ENCODE measurements at regions not wholly inside any gene's neighbourhood (a gene's known extent, or its start where the extent isn't known, plus 50 kb on each side); places are given as distances from the start of the nearest gene placed in this dataset.

DNA sequence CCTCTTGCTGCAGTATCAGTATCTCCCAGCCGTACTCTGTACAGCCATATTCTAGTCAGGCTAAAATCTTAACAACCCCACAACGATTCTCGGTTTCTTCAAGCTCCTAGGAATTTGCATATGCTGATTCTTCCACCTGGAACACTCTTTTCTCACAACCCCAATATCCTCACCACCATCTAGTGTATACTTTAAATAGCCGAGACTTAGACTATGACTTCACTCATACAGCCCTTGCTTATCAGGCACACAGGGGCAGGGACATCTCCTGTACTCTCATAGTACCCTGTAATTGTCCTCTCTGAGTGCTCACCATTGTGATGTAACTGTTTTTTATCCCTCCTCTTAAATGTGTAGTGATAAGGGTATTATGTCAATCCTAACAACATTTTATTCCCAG, 2126.4 kb upstream of the TENM3 start:
- TF ChIP-seq CTCF (conservative IDR thresholded peaks at IDR 0.05; ENCODE audit: low read depth, low read length), result no peak
- TF ChIP-seq ELK1 (IDR thresholded peaks at IDR 0.05; ENCODE audit: borderline replicate concordance, low read depth, low read length), result no peak
- TF ChIP-seq POLR2A (IDR thresholded peaks at IDR 0.05; ENCODE audit: low read depth, low read length), result no peak

Measured in IMR-90 (cell line).